ENCODE measurements at regions not wholly inside any gene's neighbourhood (a gene's known extent, or its start where the extent isn't known, plus 50 kb on each side); places are given as distances from the start of the nearest gene placed in this dataset.

DNA sequence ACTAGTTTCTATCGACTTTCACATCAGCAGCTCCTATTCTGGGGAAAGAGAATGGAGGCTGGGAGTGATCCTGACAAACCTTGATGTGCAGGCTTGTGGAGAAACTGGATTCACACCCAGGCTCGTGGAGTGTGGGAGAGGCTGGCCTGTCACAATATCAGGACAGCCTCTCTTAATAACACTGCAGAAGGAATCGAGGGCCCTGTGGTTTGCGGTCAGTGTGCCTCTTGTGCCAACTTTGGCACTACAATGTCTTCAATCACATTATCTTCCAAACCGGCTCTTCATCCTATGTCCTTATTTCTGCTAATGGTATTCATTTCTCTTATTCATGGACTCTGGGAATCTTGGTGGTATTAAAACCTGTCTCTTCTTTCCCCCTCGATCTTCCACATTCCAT lies 92.7 kb downstream of the PRL start:
- Histone ChIP-seq H4K20me1 (ENCODE audit: control insufficient read depth, insufficient read depth, insufficient read length) (no peaks in the 10 kb centered on the region), H3K9ac (ENCODE audit: extremely low read depth, insufficient read length, low read length) (no peak overlapping the region), H3K4me2 (ENCODE audit: insufficient read depth, insufficient read length, low read length) (no peak overlapping the region), H2BK120ac (ENCODE audit: low read depth, low read length, poor library complexity, severe bottlenecking) (no peak overlapping the region), H3K4me1 (ENCODE audit: insufficient read depth, low read length) (no peaks in the 10 kb centered on the region), H3K79me2 (ENCODE audit: insufficient read depth, low read length) (no peaks in the 10 kb centered on the region), H2BK5ac (ENCODE audit: insufficient read length, low read length) (no peak overlapping the region), H3K27ac (ENCODE audit: insufficient read length, low read depth, low read length) (no peak overlapping the region), H3K27me3 (ENCODE audit: insufficient read depth, low read length) (no peaks in the 10 kb centered on the region), H4K5ac (ENCODE audit: insufficient read length, low read depth, low read length) (no peak overlapping the region), H2AK5ac (ENCODE audit: insufficient read length, low read length) (no peak overlapping the region), H3K14ac (ENCODE audit: insufficient read depth, low read length) (no peak overlapping the region), H3K18ac (ENCODE audit: insufficient read length, low read depth, low read length) (no peak overlapping the region), H3K23me2 (ENCODE audit: insufficient read length, low read depth, low read length, poor library complexity, severe bottlenecking) (no peaks in the 10 kb centered on the region), H3K56ac (ENCODE audit: insufficient read length, low read depth, low read length) (no peak overlapping the region), H2AFZ (ENCODE audit: low read length) (no peak overlapping the region), H4K91ac (ENCODE audit: insufficient read length, low read depth, low read length) (no peak overlapping the region), H4K8ac (replicated peaks; ENCODE audit: insufficient read length, low read depth, low read length) (no peak overlapping the region), H3K79me1 (ENCODE audit: insufficient read depth, low read depth, low read length, poor library complexity, severe bottlenecking) (no peaks in the 10 kb centered on the region), H2BK15ac (ENCODE audit: low read depth, low read length) (no peak overlapping the region), H2BK20ac (ENCODE audit: low read depth, low read length, poor library complexity, severe bottlenecking) (no peak overlapping the region), H3K23ac (ENCODE audit: insufficient read length, low read depth, low read length) (no peak overlapping the region), H3T11ph (ENCODE audit: low read length) (no peak overlapping the region), H2BK12ac (ENCODE audit: insufficient read length, low read depth, low read length) (no peak overlapping the region), H3K9me3 (ENCODE audit: control insufficient read depth, low read depth, low read length) (no peaks in the 10 kb centered on the region), H3K4ac (ENCODE audit: low read depth, low read length) (no peak overlapping the region)
- Mint-ChIP-seq H3K4me1 (peaks cover 3 to 4% of the 10 kb centered on the region in 2 experiments; a peak in 2 of 4 replicates), H3K36me3 (ENCODE audit: insufficient read depth in 1 of 3, low read depth in 3 of 3) (peaks cover 0 to 12% (median 0%) of the 10 kb centered on the region in 3 experiments; a peak in 3 of 7 replicates), H3K4me3 (no peak overlapping the region), H3K27ac (no peak overlapping the region), H3K27me3 (ENCODE audit: low read depth) (no peaks in the 10 kb centered on the region), H3K9me3 (no peaks in the 10 kb centered on the region)
- no CpG with 5 or more reads among the region's 6 CpGs for WGBS (ENCODE audit: extremely low coverage, insufficient read length, low lambda C conversion rate)
- DNase-seq: no peak
- no peak for TF ChIP-seq CTCF (conservative IDR thresholded peaks at IDR 0.05)
